Brain microvascular endothelial cell (primary cell): ENCODE measurements at regions not wholly inside any gene's neighbourhood (a gene's known extent, or its start where the extent isn't known, plus 50 kb on each side); places are given as distances from the start of the nearest gene placed in this dataset.

Experiments
- DNase-seq: peaks from one replicate; pipeline ENCODE4 v3.0.0-alpha.2; 2020
- H3K27ac ChIP-seq: fragments of 250-450 bp; sonication (Bioruptor Pico); 2 replicates; pipeline ENCODE4 v1.5.1; 2020; ENCODE audit warnings: mild to moderate bottlenecking, moderate library complexity
- H3K27me3 ChIP-seq: fragments of 250-450 bp; sonication (Bioruptor Pico); replicated peaks from 2 replicates; pipeline ENCODE4 v1.5.1; 2020; ENCODE audit warnings: mild to moderate bottlenecking
- H3K36me3 ChIP-seq: fragments of 250-450 bp; sonication (Bioruptor Pico); replicated peaks from 2 replicates; pipeline ENCODE4 v1.5.1; 2020; ENCODE audit warnings: mild to moderate bottlenecking
- H3K4me3 ChIP-seq: 2 replicates; pipeline ENCODE4 v1.5.1; 2011; ENCODE audit warnings: low read depth, mild to moderate bottlenecking, control low read depth, low read length, moderate library complexity
- CTCF ChIP-seq: IDR thresholded peaks from 2 replicates; pipeline ENCODE4 v1.5.1; 2011; ENCODE audit warnings: low read depth, mild to moderate bottlenecking, moderate library complexity, low read length, control low read depth, inconsistent platforms; ENCODE audit errors: missing control alignments
- in situ Hi-C: cut with HindIII; loops from 2 replicates; pipeline ENCODE4 v1.10.0; 2017; ENCODE audit warnings: low sequenced_read_pairs, low pct_ligation_motif_present

GRCh38 chr9:21692390-21692789, 110.0 kb upstream of the MTAP start:
- DNase-seq, result no peak
- TF ChIP-seq CTCF, result no peak
- in situ Hi-C loops, result loop anchor here (25.0 kb wide), 1 partner anchor 105 kb away; no protein-coding TSS in a partner anchor
- H3K4me3 ChIP-seq, result no peak overlapping the region
- H3K27me3 ChIP-seq, result no peaks in the 10 kb centered on the region
- no peaks in the 10 kb centered on the region for H3K36me3 ChIP-seq
- no peak overlapping the region for H3K27ac ChIP-seq

GRCh38 chr9:21694424-21694823, 108.0 kb upstream of the MTAP start:
- TF ChIP-seq CTCF, result no peak
- Histone ChIP-seq H3K27me3 (no peaks in the 10 kb centered on the region), H3K27ac (no peak overlapping the region), H3K4me3 (no peak overlapping the region), H3K36me3 (no peaks in the 10 kb centered on the region)
- DNase-seq, result no peak
- in situ Hi-C loops, result loop anchor here (25.0 kb wide), 1 partner anchor 107 kb away; no protein-coding TSS in a partner anchor

- DNase-seq, result no peak
- Histone ChIP-seq H3K36me3 (no peaks in the 10 kb centered on the region), H3K4me3 (no peak overlapping the region), H3K27ac (no peak overlapping the region), H3K27me3 (no peaks in the 10 kb centered on the region)
- no peak for TF ChIP-seq CTCF
- in situ Hi-C loops, result loop anchor here (25.0 kb wide), 1 partner anchor 108 kb away; no protein-coding TSS in a partner anchor
Observed at GRCh38 chr9:21695443-21695842, 107.0 kb upstream of the MTAP start.

- TF ChIP-seq CTCF, result no peak
- in situ Hi-C loops, result loop anchor here (25.0 kb wide), 1 partner anchor 109 kb away; no protein-coding TSS in a partner anchor
Observed at GRCh38 chr9:21695874-21696341, 106.5 kb upstream of the MTAP start.

GRCh38 chr9:21696411-21696871, 106.0 kb upstream of the MTAP start:
- Histone ChIP-seq H3K27me3 (no peaks in the 10 kb centered on the region), H3K27ac (no peak overlapping the region), H3K4me3 (no peak overlapping the region), H3K36me3 (no peaks in the 10 kb centered on the region)
- in situ Hi-C loops, result loop anchor here (25.0 kb wide), 1 partner anchor 109 kb away; no protein-coding TSS in a partner anchor
- no peak for DNase-seq
- peak; percentile 55 for TF ChIP-seq CTCF

More at GRCh38 chr9:21695874-21696341, 106.5 kb upstream of the MTAP start:
- DNase-seq, result no peak
- no peaks in the 10 kb centered on the region for H3K27me3 ChIP-seq
- no peaks in the 10 kb centered on the region for H3K36me3 ChIP-seq
- H3K4me3 ChIP-seq, result no peak overlapping the region
- no peak overlapping the region for H3K27ac ChIP-seq

GRCh38 chr9:21708260-21708711, 94.2 kb upstream of the MTAP start:
- no peak for DNase-seq
- H3K36me3 ChIP-seq, result no peaks in the 10 kb centered on the region
- H3K27me3 ChIP-seq, result no peaks in the 10 kb centered on the region
- H3K27ac ChIP-seq, result no peak overlapping the region
- no peak for TF ChIP-seq CTCF
- H3K4me3 ChIP-seq, result no peak overlapping the region
- in situ Hi-C loops, result no loop called here
